ENCODE measurements at regions not wholly inside any gene's neighbourhood (a gene's known extent, or its start where the extent isn't known, plus 50 kb on each side); places are given as distances from the start of the nearest gene placed in this dataset.

- TF ChIP-seq POLR2A (IDR thresholded peaks at IDR 0.05; ENCODE audit: low read depth) = no peak
- no peak for TF ChIP-seq EP300 (IDR thresholded peaks at IDR 0.05)
- no peak for TF ChIP-seq CTCF (IDR thresholded peaks at IDR 0.05)
- TF ChIP-seq POLR2AphosphoS5 (IDR thresholded peaks at IDR 0.05) = no peak
Measured at GRCh38 chr16:59701963-59702930, 968.1 kb upstream of the GOT2 start.
